H1 (cell line): ENCODE measurements at regions not wholly inside any gene's neighbourhood (a gene's known extent, or its start where the extent isn't known, plus 50 kb on each side); places are given as distances from the start of the nearest gene placed in this dataset.

Experiments
- EGR1 ChIP-seq: IDR thresholded peaks from 2 replicates; pipeline ENCODE4 v1.6.1; 2011; ENCODE audit warnings: low read depth, low read length, borderline replicate concordance
- EZH2 ChIP-seq: fragments of 200-600 bp; sonication (generic); IDR thresholded peaks from 2 replicates; pipeline ENCODE4 v1.7.1; 2012; ENCODE audit warnings: low read depth, mild to moderate bottlenecking, moderate library complexity, low read length, inconsistent platforms; ENCODE audit not compliant: severe bottlenecking
- MAFK ChIP-seq: IDR thresholded peaks from 2 replicates; pipeline ENCODE4 v1.6.1; 2012; ENCODE audit warnings: low read depth, mild to moderate bottlenecking, improper control_type of control experiment, low read length
- POLR2A ChIP-seq, 2 experiments: IDR thresholded peaks; 1 replicate in 1 of 2; 2 replicates in 1 of 2; pipeline ENCODE4 v1.6.1; 2011; ENCODE audit warnings: low read depth in 2 of 2, low read length in 2 of 2, mild to moderate bottlenecking in 2 of 2; ENCODE audit errors: control extremely low read depth in 1 of 2
- POLR2AphosphoS5 ChIP-seq: IDR thresholded peaks from 2 replicates; pipeline ENCODE4 v1.6.1; 2011; ENCODE audit warnings: low read depth, low read length
- SUZ12 ChIP-seq: fragments of 200-600 bp; sonication (generic); IDR thresholded peaks from 2 replicates; pipeline ENCODE4 v1.6.1; 2012; ENCODE audit warnings: mild to moderate bottlenecking, inconsistent platforms, low read length, moderate library complexity, mixed read lengths
- TBP ChIP-seq: IDR thresholded peaks from 2 replicates; pipeline ENCODE4 v1.6.1; 2011; ENCODE audit warnings: low read depth, low read length, improper control_type of control experiment
- TCF12 ChIP-seq: IDR thresholded peaks from 2 replicates; pipeline ENCODE4 v1.6.1; 2011; ENCODE audit warnings: low read depth, mild to moderate bottlenecking, low read length
- ZNF274 ChIP-seq: IDR thresholded peaks from 2 replicates; pipeline ENCODE4 v1.7.0; 2012; ENCODE audit warnings: low read length, borderline replicate concordance; ENCODE audit errors: extremely low read depth
- TF ChIP-seq, protein P1 (sequence below): IDR thresholded peaks from 2 replicates; pipeline ENCODE4 v1.6.1; 2011; ENCODE audit warnings: low read length, improper control_type of control experiment
- TF ChIP-seq, protein P2 (sequence below), 3 experiments: IDR thresholded peaks; 1 replicate in 2 of 3; 2 replicates in 1 of 3; pipeline versions ENCODE4 v1.5.1 to v1.6.1; 2011; ENCODE audit warnings: low read length in 3 of 3, mild to moderate bottlenecking in 3 of 3, inconsistent platforms in 2 of 3, low read depth in 1 of 3, moderate library complexity in 1 of 3; ENCODE audit not compliant: insufficient read depth in 1 of 3; ENCODE audit errors: control extremely low read depth in 1 of 3
- TF ChIP-seq, protein P3 (sequence below): IDR thresholded peaks from 2 replicates; pipeline ENCODE4 v1.6.1; 2012; ENCODE audit warnings: inconsistent platforms

DNA sequence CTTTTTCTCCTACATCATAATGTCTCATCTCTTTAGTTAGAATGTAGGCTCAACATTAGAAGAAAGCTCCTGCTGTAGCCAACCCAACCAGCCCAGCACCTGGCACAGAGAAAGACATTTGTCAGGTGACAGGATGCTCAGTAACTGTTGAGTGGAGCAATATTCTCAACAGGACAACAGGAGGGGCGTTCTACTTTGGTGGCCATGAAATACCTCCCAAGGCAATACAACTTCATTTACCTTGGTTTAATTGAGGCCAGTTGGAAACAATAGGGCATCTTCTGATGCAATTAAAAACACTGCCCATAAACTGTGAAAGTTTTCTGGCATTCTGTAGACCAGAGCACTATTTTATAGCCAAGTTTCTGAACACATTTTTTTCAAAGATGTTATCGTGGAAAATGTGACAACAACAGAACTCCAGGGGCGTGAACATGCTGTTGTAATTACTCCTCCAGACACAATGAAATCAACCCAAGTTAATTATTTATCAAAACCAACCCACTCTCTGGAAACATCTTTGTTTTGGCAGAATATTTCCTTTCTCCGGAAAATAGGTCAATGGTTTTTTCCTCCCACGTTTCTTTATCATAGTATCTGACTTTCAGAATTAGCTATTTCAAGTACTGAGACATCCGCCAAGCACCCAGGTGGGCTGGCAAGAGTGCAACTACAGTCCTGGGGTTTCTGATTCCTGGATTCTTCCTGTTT lies 538.1 kb downstream of the SOX6 start:
- TF ChIP-seq, protein P1, sequence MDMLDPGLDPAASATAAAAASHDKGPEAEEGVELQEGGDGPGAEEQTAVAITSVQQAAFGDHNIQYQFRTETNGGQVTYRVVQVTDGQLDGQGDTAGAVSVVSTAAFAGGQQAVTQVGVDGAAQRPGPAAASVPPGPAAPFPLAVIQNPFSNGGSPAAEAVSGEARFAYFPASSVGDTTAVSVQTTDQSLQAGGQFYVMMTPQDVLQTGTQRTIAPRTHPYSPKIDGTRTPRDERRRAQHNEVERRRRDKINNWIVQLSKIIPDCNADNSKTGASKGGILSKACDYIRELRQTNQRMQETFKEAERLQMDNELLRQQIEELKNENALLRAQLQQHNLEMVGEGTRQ = no peak
- TF ChIP-seq TCF12 (no peak), EGR1 (no peak), TBP (no peak), EZH2 (no peak), POLR2A (IDR thresholded peaks at IDR 0.05; ENCODE audit: control extremely low read depth in 1 of 2, low read depth in 2 of 2, low read length in 2 of 2) (no peak), SUZ12 (no peak), MAFK (no peak), POLR2AphosphoS5 (no peak), ZNF274 (no peak)
- TF ChIP-seq, protein P2, sequence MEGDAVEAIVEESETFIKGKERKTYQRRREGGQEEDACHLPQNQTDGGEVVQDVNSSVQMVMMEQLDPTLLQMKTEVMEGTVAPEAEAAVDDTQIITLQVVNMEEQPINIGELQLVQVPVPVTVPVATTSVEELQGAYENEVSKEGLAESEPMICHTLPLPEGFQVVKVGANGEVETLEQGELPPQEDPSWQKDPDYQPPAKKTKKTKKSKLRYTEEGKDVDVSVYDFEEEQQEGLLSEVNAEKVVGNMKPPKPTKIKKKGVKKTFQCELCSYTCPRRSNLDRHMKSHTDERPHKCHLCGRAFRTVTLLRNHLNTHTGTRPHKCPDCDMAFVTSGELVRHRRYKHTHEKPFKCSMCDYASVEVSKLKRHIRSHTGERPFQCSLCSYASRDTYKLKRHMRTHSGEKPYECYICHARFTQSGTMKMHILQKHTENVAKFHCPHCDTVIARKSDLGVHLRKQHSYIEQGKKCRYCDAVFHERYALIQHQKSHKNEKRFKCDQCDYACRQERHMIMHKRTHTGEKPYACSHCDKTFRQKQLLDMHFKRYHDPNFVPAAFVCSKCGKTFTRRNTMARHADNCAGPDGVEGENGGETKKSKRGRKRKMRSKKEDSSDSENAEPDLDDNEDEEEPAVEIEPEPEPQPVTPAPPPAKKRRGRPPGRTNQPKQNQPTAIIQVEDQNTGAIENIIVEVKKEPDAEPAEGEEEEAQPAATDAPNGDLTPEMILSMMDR (IDR thresholded peaks at IDR 0.05; ENCODE audit: control extremely low read depth in 1 of 3, insufficient read depth in 1 of 3, low read depth in 1 of 3, low read length in 3 of 3) = no peak
- TF ChIP-seq, protein P3, sequence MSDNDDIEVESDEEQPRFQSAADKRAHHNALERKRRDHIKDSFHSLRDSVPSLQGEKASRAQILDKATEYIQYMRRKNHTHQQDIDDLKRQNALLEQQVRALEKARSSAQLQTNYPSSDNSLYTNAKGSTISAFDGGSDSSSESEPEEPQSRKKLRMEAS = no peak
